Thyroid gland (tissue), 4 donors: ENCODE measurements at regions not wholly inside any gene's neighbourhood (a gene's known extent, or its start where the extent isn't known, plus 50 kb on each side); places are given as distances from the start of the nearest gene placed in this dataset.

Experiments used
- DNase-seq, 2 donors: peaks; one replicate each; pipeline ENCODE4 v3.0.0-alpha.2; 2019
- H3K27ac ChIP-seq, 3 donors: fragments of 200-600 bp; sonication (generic); 1 replicate in 2 of 3; 2 replicates in 1 of 3; pipeline ENCODE4 v1.5.1; 2016 to 2019; ENCODE audit warnings: mild to moderate bottlenecking in 1 of 3, moderate library complexity in 1 of 3
- H3K27me3 ChIP-seq: fragments of 200-600 bp; sonication (generic); one replicate; pipeline ENCODE4 v1.5.1; 2019
- H3K36me3 ChIP-seq, 2 donors: fragments of 200-600 bp; sonication (generic); one replicate each; pipeline ENCODE4 v1.5.1; 2016 to 2019
- H3K4me1 ChIP-seq, 2 donors: fragments of 200-600 bp; sonication (generic); one replicate each; pipeline ENCODE4 v1.5.1; 2017 to 2019
- H3K4me3 ChIP-seq, 3 donors: fragments of 200-600 bp; sonication (generic); replicated peaks in 1 of 3; 1 replicate in 2 of 3; 2 replicates in 1 of 3; pipeline ENCODE4 v1.5.1; 2016; ENCODE audit warnings: mild to moderate bottlenecking in 1 of 3
- H3K9me3 ChIP-seq: fragments of 200-600 bp; sonication (generic); one replicate; pipeline ENCODE4 v1.5.1; 2017
- CTCF ChIP-seq, 6 experiments: fragments of 200-600 bp in 3 of 6; fragments of 450-650 bp in 3 of 6; sonication (generic) in 3 of 6; IDR thresholded peaks; one replicate each; pipeline ENCODE4 v1.5.1; 2016 to 2019; ENCODE audit warnings: antibody characterized with exemption in 6 of 6, mild to moderate bottlenecking in 2 of 6, inconsistent platforms in 1 of 6, moderate library complexity in 1 of 6
- POLR2A ChIP-seq, 2 donors: fragments of 450-650 bp; IDR thresholded peaks; one replicate each; pipeline ENCODE4 v1.6.1; 2017; ENCODE audit warnings: antibody characterized with exemption in 2 of 2, mild to moderate bottlenecking in 2 of 2, moderate library complexity in 1 of 2
- WGBS, 2 donors: methylation state at CpG; one replicate each; pipeline ENCODE4 v1.1.5; 2017; 5-methylcytosine and 5-hydroxymethylcytosine counted together
- intact Hi-C: fragments of 100-400 bp; cut with DNase I; formaldehyde crosslinking; loops from one replicate; pipeline ENCODE4 v1.15.1; 2023

GRCh38 chr5:54844266-54844665 lies 141.1 kb downstream of the ESM1 start:
- H3K36me3 ChIP-seq: no peaks in the 10 kb centered on the region
- H3K4me3 ChIP-seq: no peak overlapping the region
- H3K27ac ChIP-seq: no peak overlapping the region
- 66 to 70% methylated on average over 4 of the region's 4 CpGs for WGBS, 2 donors
- intact Hi-C loops: no loop called here
- no peak for DNase-seq
- H3K4me1 ChIP-seq: no peaks in the 10 kb centered on the region
- no peaks in the 10 kb centered on the region for H3K27me3 ChIP-seq
- no peaks in the 10 kb centered on the region for H3K9me3 ChIP-seq
- no peak for TF ChIP-seq CTCF (IDR thresholded peaks at IDR 0.05)
- TF ChIP-seq POLR2A (IDR thresholded peaks at IDR 0.05): no peak

GRCh38 chr5:54841481-54841880 lies 143.9 kb downstream of the ESM1 start:
- Histone ChIP-seq H3K4me3 (no peak overlapping the region), H3K27ac (no peak overlapping the region), H3K9me3 (no peaks in the 10 kb centered on the region), H3K27me3 (no peaks in the 10 kb centered on the region), H3K4me1 (no peaks in the 10 kb centered on the region), H3K36me3 (no peaks in the 10 kb centered on the region)
- WGBS, 2 donors: 97 to 98% methylated on average over 1 of the region's 1 CpG
- intact Hi-C loops: no loop called here
- DNase-seq: no peak
- no peak for TF ChIP-seq CTCF (IDR thresholded peaks at IDR 0.05)
- TF ChIP-seq POLR2A (IDR thresholded peaks at IDR 0.05): no peak

DNA sequence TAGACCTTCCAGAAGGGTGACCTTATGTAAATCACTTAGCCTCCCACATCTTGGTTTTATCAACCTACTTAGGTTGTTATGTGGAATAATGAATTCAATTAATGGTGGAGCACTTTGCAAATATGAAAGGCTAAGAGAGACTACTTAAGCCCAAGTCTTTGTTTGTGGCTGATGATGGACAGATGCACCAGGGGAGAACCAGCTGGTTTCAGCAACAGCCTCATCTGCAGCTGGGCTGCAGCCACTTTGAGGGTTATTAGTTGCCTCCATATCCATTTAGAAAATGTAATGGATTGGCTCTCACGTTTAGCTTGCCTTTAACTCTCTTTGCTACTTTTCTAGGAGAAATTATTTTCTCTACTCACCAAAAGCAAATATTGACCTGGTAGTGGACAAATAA lies 146.6 kb downstream of the ESM1 start:
- Histone ChIP-seq H3K4me1 (no peaks in the 10 kb centered on the region), H3K4me3 (no peak overlapping the region), H3K27me3 (no peaks in the 10 kb centered on the region), H3K27ac (no peak overlapping the region), H3K9me3 (no peaks in the 10 kb centered on the region), H3K36me3 (no peaks in the 10 kb centered on the region)
- WGBS, 2 donors: 88 to 89% methylated on average over 1 of the region's 1 CpG
- intact Hi-C loops: no loop called here
- TF ChIP-seq CTCF (IDR thresholded peaks at IDR 0.05): no peak
- no peak for TF ChIP-seq POLR2A (IDR thresholded peaks at IDR 0.05)
- no peak for DNase-seq

DNA sequence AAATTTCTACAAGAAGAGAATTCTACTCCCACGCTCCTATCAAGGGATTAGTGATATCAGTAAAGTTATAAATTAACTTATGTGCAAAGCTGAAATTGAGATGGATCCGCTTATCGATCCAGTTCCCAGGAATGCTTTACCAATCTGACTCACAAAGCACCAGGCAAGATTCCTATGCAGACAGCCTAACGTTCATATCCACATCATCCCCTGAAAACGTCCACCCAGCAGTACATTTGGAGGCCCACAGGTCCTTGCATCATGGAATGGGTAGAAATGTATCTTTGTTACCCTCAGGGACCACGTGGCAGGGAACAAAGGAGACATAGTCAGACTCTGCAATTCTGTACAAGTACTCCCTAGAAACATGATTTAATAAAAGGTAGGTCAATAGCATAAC lies 147.4 kb downstream of the ESM1 start:
- Histone ChIP-seq H3K27ac (no peak overlapping the region), H3K27me3 (no peaks in the 10 kb centered on the region), H3K4me1 (no peaks in the 10 kb centered on the region), H3K4me3 (no peak overlapping the region), H3K9me3 (no peaks in the 10 kb centered on the region), H3K36me3 (no peaks in the 10 kb centered on the region)
- 84 to 92% methylated on average over 6 of the region's 6 CpGs for WGBS, 2 donors
- TF ChIP-seq POLR2A (IDR thresholded peaks at IDR 0.05) (no peak), CTCF (IDR thresholded peaks at IDR 0.05) (no peak)
- DNase-seq: no peak
- intact Hi-C loops: no loop called here

DNA sequence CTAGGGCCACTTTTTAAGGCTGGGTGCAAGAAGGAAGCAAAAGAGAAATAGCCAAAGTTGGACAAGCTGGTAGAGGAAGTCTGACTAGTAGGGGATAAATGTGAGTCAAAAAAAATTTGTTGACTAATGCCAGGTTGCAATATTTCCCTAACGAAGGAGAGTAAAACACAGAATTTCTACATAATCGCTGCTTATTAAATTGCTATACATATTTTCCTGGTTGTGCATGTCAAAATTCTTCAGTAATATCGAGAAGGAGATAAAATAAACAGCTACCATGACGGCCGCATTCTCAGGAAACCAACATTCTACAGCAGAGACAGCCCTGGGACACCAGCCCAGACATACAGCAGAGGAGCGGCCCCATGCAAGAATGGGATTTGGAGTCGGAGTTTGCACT lies 148.3 kb downstream of the ESM1 start:
- no peaks in the 10 kb centered on the region for H3K9me3 ChIP-seq
- no peak overlapping the region for H3K27ac ChIP-seq
- TF ChIP-seq POLR2A (IDR thresholded peaks at IDR 0.05) (no peak), CTCF (IDR thresholded peaks at IDR 0.05) (no peak)
- no peak for DNase-seq
- intact Hi-C loops: no loop called here
- no peak overlapping the region for H3K4me3 ChIP-seq
- H3K36me3 ChIP-seq: no peaks in the 10 kb centered on the region
- H3K27me3 ChIP-seq: no peaks in the 10 kb centered on the region
- 79 to 87% methylated on average over 7 of the region's 7 CpGs for WGBS, 2 donors
- H3K4me1 ChIP-seq: no peaks in the 10 kb centered on the region
